Stimulated activated CD4-positive, alpha-beta T cell treated with anti-CD3 and anti-CD28 coated beads, Interleukin-4, amount 100 ng/mL, for 48 hours (primary cell): ENCODE measurements at regions not wholly inside any gene's neighbourhood (a gene's known extent, or its start where the extent isn't known, plus 50 kb on each side); places are given as distances from the start of the nearest gene placed in this dataset.
"Not testable (repeated sequence)": the region's sequence is repeated elsewhere in the genome, so short reads cannot be mapped to it uniquely, and the experiment has no call there.

Experiments used
- DNase-seq, 2 donors: peaks; one replicate each; pipeline ENCODE4 v3.0.0-alpha.2; 2020; ENCODE audit warnings: low read depth in 2 of 2

DNA sequence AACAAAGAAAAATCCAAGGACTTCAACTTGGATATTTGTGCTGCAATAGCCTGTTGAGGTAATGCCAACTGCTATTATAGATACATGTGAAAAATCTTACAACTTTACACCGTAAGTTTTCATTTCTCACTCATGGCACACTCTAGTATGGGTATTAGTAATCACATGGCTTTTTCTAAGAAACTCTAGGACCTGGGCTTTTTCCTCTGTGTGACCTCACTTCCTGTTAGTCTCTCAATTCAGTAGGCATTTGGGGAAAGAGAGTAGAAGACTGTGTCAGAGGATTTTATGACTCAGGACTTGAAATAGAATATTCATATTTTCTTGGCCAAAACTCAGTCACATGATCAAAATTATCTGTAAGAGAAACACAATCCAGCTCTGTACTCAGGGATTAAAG lies 1049.9 kb downstream of the REEP3 start:
- DNase-seq, result no peak

DNA sequence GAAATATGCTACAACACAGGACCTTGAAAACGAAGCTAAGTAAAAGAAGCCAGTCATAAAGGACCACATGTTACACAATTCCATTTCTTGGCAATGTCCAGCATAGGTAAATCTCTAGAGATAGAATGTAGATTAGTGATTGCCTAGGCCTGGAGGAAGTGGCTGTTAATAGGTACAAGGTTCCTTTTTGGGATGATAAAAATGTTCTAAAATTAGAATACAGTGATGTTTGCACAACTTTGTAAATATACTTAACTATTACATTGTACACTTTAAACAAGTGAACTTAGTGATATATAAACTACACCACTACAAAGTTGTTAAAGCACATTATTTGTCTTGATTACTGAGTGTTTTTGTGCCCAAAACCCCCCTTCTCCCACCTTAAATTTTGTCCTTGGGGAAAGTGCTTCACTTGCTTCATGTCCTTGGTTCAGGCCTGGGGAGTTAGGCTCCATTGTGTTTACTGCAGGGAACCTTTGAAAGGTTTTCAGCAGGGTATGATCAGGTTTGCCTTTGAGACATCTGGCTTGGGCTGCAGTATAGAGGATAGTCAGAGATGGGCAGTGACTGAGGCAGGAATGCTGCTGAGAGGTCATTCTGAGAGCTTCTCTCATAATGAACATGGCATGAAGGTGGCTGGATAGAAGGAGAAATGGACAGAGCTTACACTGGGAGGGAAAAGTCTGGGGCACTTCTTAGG lies 1052.6 kb downstream of the REEP3 start:
- DNase-seq, result no peak

DNA sequence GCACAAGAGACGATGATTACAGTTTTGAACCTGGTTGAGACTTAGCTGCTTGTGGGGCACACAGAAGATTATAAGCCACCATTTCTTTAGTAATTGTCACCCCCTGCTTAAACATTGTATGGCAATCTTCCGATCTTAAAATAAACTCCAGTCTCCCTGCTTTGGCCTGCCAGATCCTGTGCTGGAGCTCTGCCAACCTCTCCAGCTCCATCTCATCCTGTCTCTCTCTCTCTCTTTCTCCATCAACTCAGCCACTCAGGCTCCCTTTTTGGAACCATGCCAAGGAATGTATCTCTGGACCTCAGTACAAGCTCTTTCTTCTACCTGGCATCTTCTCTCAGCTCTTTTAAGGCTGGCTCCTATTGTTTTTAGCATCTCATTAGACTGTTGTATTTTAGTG lies 1053.2 kb downstream of the REEP3 start:
- DNase-seq, result no peak

DNA sequence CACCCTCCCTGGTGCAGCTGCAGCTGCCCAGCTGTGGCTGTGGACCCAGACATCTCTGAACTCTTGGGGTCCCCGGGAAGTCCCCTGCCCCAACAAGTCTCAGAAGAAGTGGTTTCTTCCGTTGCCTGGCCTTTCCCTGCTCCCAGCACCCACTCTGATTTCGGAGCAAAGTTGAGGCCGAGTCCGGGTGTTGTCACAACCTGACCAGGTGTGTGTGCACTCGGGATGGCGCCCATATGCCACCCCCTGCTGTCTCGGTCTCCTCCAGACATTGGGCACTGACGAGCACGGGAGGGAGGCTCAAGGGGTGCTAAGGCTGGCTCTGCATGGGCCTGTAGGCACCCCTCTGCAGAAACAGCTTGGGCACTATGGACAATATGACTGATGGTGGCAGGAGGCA lies 1055.3 kb downstream of the REEP3 start:
- no peak for DNase-seq

DNA sequence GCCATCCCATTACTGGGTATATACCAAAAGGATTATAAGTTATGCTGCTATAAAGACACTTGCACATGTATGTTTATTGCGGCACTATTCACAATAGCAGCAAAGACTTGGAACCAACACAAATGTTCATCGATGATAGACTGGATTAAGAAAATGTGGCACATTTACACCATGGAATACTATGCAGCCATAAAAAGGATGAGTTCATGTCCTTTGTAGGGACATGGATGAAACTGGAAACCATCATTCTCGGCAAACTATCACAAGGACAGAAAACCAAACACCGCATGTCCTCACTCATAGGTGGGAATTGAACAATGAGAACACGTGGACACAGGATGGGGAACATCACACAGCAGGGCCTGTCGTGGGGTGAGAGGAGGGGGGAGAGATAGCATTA lies 1057.6 kb downstream of the REEP3 start:
- DNase-seq, result not testable (repeated sequence)

DNA sequence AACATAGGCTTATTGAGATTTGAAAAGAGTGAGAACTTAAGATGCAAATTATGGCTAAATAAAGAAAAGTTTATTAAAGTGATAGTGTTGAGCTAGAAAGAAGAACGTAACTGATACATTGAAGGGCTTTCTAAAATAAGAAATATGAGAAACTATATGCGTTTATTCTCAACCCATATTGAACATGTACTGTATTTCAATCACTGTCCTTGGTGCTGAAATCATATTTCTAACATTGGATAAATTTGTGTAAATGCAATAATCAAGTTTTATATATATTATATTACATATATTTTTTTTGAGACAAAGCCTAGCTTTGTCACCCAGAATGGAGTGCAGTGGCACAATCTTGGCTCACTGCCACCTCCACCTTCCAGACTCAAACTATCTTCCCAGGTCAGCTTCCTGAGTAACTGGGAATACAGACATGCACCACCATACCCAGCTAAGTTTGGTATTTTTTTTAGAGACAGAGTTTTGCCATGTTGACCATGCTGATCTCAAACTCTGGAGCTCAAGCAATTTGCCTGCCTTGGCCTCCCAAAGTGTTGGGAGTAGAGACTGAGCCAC lies 1065.8 kb downstream of the REEP3 start:
- no peak for DNase-seq

DNA sequence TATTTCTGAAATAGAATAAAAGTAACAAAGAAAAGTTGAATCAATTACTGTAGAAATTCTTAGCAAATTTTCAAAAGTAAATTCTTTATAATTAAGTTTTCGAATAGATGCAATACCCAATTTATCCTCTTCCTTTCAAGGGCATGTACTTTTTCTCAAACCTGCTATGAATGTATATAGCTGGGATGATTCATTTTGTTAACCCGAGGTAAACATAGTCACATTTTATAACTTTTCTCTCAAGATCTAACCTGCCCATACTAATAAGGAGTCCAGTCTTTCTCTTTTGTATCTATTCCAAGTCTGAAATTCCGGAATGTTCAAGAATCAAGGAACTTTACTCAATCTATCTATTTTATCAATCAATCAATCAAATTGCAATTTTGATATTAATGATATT lies 1072.9 kb downstream of the REEP3 start:
- no peak for DNase-seq

DNA sequence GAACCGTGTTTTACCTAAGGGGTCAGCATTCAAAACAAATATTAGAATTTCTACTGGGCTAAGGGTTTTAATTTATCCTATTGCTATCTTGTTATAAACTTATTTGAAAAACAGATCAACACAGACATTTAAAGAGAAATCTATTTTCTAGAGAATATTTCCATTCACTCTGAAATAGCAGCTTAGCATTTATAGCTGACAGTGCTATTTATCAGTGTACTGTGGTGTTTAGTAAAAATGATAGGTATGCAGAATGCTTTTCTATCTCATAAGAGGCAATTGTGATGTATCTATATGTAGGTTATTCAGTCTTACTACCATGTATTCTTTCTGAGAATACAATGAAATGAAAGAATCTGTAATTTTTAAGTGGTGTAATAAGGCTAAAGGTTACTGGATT lies 1077.4 kb downstream of the REEP3 start:
- DNase-seq, result no peak

DNA sequence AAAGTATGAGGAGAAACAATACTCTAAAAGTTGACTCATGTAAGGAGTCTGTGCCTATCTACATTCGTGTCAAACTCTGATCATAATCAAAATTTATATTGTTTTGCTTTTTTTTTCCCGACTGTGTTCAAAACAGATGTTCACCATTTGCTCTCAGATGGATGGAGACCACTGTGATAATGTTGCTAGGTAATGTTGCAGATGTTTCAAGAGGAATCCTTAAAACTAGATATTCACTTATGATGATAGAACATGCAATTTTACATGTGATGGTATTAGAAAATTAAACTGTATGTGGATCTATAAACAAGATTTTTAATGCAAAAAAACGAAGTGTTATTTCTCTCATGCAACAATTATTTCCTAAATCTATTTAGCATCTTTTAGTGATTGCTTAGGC lies 1080.1 kb downstream of the REEP3 start:
- no peak for DNase-seq

DNA sequence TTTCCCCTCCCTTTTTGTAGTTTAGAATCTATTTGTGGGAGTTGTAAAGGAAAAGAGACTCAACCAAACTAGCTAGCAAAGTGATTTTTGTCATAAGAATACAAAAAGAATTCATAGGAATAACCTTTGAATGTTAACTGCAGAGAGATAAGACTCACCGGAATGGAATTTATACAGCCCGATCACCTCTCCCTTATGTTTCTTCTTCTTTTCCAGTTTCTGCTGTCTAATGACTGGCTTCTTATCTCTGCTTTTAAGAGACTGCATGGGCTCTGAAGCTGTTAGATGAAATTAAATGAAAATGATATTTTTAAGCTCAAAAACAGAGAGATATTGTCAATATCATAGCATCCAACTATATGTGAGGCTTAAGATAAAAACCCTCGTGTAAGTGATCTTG lies 1095.9 kb downstream of the REEP3 start:
- no peak for DNase-seq

DNA sequence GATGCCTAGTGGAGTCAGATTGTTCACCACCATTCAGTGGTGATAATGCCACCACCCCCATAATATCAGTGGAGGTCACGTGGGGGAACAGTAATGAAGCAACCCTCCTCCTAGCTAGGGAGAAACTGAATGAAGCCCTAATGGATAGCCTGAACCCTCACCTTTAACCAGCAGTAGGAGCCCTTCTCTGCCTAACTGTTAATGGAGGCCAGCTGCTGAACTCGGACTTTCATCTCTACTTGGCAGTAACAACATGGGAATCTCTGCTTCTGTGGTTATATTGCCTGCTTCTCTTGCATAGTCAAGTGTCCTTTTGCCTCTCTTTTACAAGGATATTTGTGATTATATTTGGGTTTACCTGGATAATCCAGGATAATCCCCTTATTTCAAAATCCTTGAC lies 1097.9 kb downstream of the REEP3 start:
- DNase-seq, result no peak

DNA sequence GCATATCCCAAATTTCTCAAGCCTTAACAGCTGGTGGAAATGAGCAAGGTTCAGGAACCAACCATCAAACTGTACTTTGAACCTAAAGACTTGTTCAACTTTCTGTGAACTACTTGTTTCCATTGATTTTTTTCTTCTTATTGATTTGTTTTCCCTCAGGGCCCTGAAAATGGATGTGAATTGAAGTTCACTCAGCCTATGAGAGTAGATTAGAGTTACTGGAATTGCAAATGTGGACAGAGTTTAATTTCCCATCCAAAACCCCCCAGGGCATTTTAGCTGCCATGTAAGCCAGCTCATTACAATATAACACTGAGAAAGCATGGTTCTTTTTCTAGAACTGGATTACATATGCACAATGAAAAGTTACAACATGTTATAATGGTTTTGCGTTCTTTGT lies 1105.7 kb downstream of the REEP3 start:
- no peak for DNase-seq

DNA sequence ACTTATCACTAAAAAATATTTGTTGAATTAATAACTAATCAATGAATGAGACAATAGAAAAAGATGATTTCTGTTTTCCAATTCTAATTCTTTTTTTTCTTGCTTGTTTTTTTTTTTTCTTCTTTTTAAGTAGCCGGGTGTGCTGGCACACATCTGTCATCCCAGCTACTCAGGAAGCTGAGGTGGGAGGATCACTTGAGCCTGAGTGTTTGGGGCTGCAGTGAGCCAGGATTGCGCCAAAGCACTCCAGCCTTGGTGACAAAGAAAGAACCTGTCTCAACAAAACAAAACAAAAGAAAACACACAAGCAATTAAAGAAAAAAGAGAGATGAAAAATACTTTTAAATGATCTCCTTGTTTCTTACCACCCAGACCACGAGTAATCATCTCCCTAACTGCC lies 1109.3 kb downstream of the REEP3 start:
- no peak for DNase-seq

DNA sequence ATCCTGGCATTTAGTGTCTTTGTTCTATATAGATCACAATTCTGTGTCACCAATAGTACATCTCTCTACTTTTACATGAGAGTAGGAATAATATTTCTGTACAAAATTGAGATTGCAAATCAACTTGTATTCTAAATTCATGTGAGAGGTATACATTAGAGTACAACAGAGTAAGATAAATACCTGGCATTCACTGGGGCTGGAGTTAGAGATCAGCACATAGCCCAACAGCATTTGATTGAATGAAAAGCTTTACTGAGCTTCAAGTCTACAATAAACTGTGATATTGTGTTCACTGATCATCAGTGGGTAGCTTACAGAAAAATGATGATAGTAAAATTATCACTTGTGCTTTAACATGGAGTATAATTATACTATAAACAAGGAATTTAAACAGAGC lies 1114.7 kb downstream of the REEP3 start:
- no peak for DNase-seq

DNA sequence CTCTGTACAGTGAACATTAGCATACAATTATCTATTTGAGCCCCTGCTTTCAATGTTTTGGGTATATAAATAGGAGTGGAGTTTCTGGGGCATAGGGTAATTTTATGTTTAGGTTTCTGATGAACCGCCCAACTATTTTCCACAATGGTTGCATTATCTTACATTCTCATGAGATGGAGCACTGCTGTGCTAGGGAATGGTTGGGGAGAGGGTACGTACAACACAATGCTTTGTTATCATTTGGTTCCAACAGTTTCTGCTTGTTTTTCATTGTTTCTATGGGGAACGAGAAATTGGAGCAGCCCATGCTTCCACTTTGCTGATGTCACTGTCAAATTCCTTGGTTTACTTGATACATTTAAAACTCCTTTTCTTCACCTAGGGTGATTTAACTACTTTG lies 1115.3 kb downstream of the REEP3 start:
- DNase-seq, result no peak

DNA sequence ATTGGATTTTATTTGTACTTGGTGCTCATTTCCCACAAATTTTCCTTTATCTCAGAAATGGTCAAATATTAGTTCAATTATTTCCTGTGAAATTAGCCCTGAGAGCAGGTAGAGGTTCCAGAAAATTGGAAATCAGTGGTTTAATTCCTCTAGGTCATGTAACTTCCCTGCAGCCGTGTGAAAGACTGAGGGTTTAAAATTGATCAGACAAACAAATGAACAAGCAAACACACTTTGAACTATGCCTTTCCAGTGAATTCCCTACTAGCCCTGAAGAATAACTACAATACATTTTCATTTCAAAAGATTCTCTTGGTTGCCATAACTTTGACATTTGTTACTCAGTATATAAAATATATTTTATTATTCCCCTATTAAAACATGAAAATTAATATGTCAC lies 1116.7 kb downstream of the REEP3 start:
- DNase-seq, result no peak

DNA sequence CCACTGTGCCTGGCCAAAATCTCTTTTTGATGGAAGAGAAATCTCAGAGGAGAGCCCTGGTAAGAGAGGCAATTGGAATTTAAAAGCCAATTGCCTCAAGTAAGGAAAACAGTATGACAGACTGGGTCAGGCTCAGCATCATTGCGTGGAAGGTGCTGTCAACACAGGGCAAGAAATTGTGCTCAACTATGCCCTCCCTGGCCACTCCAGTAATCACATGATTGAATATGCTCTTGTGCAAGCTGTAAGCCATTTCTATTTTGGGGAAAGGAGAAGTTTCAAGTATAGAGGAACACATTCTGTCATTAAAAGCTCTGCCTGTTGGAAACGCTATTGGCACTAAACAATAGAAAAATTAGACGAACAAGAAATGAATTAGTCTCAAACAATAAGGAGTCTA lies 1127.7 kb downstream of the REEP3 start:
- DNase-seq, result no peak

DNA sequence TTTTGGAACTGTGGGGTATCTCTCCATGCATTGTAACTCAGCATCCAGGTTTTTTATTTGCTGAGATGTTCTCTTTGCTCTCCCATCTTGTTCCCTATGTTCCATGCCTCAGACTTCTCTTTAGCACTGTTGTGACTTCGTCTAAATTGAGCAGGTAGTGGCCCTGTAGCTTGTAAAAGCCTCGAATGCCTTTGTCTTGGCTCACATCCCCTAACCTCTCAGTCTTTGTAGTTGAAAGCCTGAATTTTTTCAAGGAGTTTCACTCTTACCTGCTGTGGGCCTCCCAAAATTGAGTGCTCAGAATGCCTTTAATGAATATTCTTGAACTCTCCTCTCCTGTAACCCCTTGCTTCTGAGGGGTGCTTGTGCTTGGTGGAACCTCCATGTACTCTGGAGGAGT lies 1137.3 kb downstream of the REEP3 start:
- no peak for DNase-seq

DNA sequence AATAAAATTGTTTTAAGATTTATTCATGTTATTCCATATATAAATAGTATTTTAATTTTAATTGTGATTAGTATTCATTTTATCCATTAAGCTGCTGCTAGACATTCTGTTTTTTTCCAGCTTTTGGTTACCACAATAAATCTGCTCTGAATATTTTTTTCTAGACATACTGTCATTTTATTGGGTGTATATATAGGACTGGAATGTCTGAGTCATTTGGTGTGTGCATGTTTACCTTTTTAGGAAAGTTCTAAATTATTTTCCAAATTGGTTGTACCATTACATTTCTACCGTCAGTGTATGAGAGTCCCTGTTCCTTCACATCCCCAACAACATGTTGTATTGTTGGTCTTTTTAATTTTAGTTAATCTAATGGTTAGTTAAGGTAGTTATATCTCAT lies 1138.1 kb downstream of the REEP3 start:
- DNase-seq, result no peak

DNA sequence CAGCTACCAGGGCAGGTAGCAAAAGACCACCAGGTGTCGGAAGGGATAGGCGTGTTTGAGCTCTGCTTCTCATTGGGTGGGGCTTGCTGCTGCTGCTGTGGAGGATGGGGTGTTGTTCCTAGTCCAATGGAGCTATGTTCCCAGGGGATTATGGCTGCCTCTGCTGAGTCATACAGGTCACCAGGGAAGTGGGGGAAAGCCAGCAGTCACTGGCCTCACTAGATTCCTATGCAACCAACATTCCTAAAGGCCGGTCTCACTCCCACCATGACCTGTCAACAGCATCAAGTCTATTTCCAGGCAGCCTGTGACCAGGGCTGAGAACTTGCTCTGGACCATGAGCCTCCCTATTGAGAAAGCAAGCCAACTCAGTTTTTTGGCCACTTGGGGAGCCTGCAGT lies 1160.8 kb downstream of the REEP3 start:
- DNase-seq, result no peak

DNA sequence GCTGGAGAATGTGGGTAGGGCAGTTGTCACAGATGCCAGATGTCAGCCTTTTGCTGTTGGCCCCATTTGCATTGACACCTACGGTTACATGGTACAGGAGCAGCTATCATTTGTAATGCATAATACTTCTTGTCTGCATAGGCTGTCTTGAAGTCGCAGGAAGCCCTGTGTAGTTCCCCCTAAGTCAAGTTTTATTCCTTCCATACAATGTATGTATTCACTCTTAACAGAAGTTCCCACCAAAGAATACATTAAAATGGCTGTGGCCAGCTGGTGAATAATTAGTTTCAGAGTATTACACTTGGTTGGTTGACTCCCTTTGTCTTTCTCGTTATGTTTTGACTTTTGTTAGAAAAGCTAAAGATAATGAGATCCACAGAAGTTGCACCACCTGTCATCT lies 1169.0 kb downstream of the REEP3 start:
- DNase-seq, result no peak

DNA sequence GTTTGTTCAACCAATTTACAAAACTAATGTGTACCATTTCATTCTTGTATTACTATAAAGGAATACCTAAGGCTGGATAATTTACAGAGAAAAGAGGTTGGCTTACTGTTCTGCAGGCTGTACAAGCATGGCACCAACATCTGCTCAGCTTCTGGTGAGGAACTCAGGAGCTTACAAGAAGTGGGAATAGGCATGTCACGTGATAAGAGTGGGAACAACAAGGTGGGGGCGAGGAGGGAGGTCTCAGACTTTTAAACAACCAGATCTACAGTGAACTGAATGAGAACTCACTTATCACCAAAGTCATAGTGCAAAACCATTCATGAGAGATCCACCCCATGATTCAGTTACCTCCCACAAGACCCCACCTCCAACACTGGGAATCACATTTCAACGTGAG lies 1178.0 kb downstream of the REEP3 start:
- DNase-seq, result no peak

DNA sequence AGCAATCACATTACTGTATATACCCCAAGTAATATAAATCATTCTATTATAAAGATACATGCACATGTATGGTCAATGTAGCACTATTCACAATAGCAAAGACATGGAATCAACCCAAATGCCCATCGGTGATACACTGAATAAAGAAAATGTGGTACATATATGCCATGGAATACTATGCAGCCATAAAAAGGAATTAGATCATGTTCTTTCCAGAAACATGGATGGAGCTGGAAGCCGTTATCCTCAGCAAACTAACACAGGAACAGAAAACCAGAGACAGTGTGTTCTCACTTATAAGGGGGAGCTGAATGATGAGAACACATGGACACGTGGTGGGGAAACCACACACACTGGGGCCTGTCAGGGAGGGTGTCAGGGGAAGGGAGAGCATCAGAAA lies 1180.9 kb downstream of the REEP3 start:
- DNase-seq, result not testable (repeated sequence)
